H1 (cell line): ENCODE measurements at regions not wholly inside any gene's neighbourhood (a gene's known extent, or its start where the extent isn't known, plus 50 kb on each side); places are given as distances from the start of the nearest gene placed in this dataset.

Experiments used
- CTCF ChIA-PET: fragments of 300-600 bp; sonication (Branson Sonifier 250); formaldehyde crosslinking; loops from one replicate; lab custom pipeline; 2021; ENCODE audit not compliant: partially characterized antibody; lab: Charles Lee
- POLR2A ChIA-PET: fragments of 300-600 bp; sonication (Branson Sonifier 250); formaldehyde crosslinking; loops from one replicate; lab custom pipeline; 2021; ENCODE audit warnings: inconsistent platforms; ENCODE audit not compliant: partially characterized antibody; lab: Charles Lee
- DNase-seq, 2 experiments: peaks; one replicate each; pipeline versions ENCODE4 v3.0.0 to v3.0.0-alpha.2; 2010 to 2022; ENCODE audit warnings: low spot score in 2 of 2, low read depth in 1 of 2, mixed read lengths in 1 of 2
- FAIRE-seq: peaks from 2 replicates; lab custom pipeline; 2011; peaks lifted over from hg19 to GRCh38; lab: Jason Lieb, UNC
- H2AFZ ChIP-seq: 2 replicates; pipeline ENCODE4 v1.8.1; 2012; ENCODE audit warnings: low read length, inconsistent platforms
- H2AK5ac ChIP-seq: 2 replicates; pipeline ENCODE4 v1.6.1; 2013; ENCODE audit warnings: low read depth, low read length
- H2BK120ac ChIP-seq: replicated peaks from 2 replicates; pipeline ENCODE3; 2013; ENCODE audit warnings: low read depth, low read length, inconsistent platforms
- H2BK12ac ChIP-seq: 2 replicates; pipeline ENCODE4 v1.6.1; 2013; ENCODE audit warnings: low read depth, low read length
- H2BK15ac ChIP-seq: 2 replicates; pipeline ENCODE4 v1.6.1; 2013; ENCODE audit warnings: low read length
- H2BK20ac ChIP-seq: 2 replicates; pipeline ENCODE4 v1.6.1; 2013; ENCODE audit warnings: low read length
- H2BK5ac ChIP-seq: 2 replicates; pipeline ENCODE4 v1.6.1; 2013; ENCODE audit warnings: low read depth, low read length
- H3K14ac ChIP-seq: 2 replicates; pipeline ENCODE4 v1.6.1; 2013; ENCODE audit warnings: inconsistent platforms; ENCODE audit not compliant: insufficient read length
- H3K18ac ChIP-seq: 2 replicates; pipeline ENCODE4 v1.6.1; 2013; ENCODE audit warnings: low read length; ENCODE audit errors: extremely low read depth
- H3K23ac ChIP-seq: 2 replicates; pipeline ENCODE4 v1.6.1; 2013; ENCODE audit warnings: inconsistent platforms; ENCODE audit not compliant: insufficient read length
- H3K23me2 ChIP-seq: 2 replicates; pipeline ENCODE4 v1.6.1; 2013; ENCODE audit warnings: low read depth, low read length
- H3K27ac ChIP-seq: 2 replicates; pipeline ENCODE4 v1.6.1; 2011; ENCODE audit warnings: low read depth, low read length, inconsistent platforms
- H3K27me3 ChIP-seq, 4 experiments: replicated peaks in 1 of 4; 1 replicate in 1 of 4; 2 replicates in 3 of 4; pipeline versions ENCODE4 v1.6.1 to v1.8.1; 2011 to 2013; ENCODE audit warnings: low read length in 3 of 4, mild to moderate bottlenecking in 3 of 4, inconsistent platforms in 2 of 4, mixed read lengths in 2 of 4, moderate library complexity in 1 of 4; ENCODE audit not compliant: control insufficient read depth in 3 of 4, insufficient read depth in 3 of 4; ENCODE audit errors: extremely low read depth in 1 of 4
- H3K36me3 ChIP-seq, 4 experiments: 2 replicates each; pipeline versions ENCODE4 v1.6.1 to v1.8.1; 2011 to 2013; ENCODE audit warnings: mild to moderate bottlenecking in 4 of 4, low read length in 3 of 4, moderate library complexity in 2 of 4, control low read depth in 1 of 4, inconsistent platforms in 1 of 4; ENCODE audit not compliant: insufficient read depth in 4 of 4, control insufficient read depth in 2 of 4
- H3K4ac ChIP-seq: replicated peaks from 2 replicates; pipeline ENCODE3; 2013; ENCODE audit warnings: low read length, low read depth, mixed read lengths, inconsistent platforms; ENCODE audit not compliant: insufficient read length
- H3K4me1 ChIP-seq, 4 experiments: replicated peaks in 1 of 4; 1 replicate in 1 of 4; 2 replicates in 3 of 4; pipeline versions ENCODE4 v1.6.1 to v1.8.1; 2011 to 2013; ENCODE audit warnings: low read length in 3 of 4, inconsistent platforms in 2 of 4, mixed read lengths in 1 of 4; ENCODE audit not compliant: insufficient read depth in 4 of 4, control insufficient read depth in 3 of 4
- H3K4me2 ChIP-seq, 2 experiments: 2 replicates each; pipeline versions ENCODE4 v1.6.1 to v1.8.1; 2011 to 2013; ENCODE audit warnings: low read depth in 2 of 2, low read length in 2 of 2, control low read depth in 1 of 2, inconsistent platforms in 1 of 2, mild to moderate bottlenecking in 1 of 2; ENCODE audit not compliant: insufficient read depth in 1 of 2
- H3K4me3 ChIP-seq, 4 experiments: fragments of 200-600, 300-600 bp in 1 of 4; sonication (generic), shearing (Covaris generic), sonication (Bioruptor Twin) in 1 of 4; 2 replicates each; pipeline versions ENCODE4 v1.5.1 to v1.8.1; 2011 to 2016; ENCODE audit warnings: low read length in 4 of 4, low read depth in 3 of 4, control low read depth in 2 of 4, inconsistent platforms in 2 of 4, mild to moderate bottlenecking in 2 of 4, mixed read lengths in 1 of 4, moderate library complexity in 1 of 4; ENCODE audit not compliant: insufficient read depth in 2 of 4; ENCODE audit errors: extremely low read depth in 1 of 4
- H3K56ac ChIP-seq: replicated peaks from 2 replicates; pipeline ENCODE3; 2013; ENCODE audit warnings: low read depth, mild to moderate bottlenecking, mixed read lengths, low read length, inconsistent platforms; ENCODE audit not compliant: insufficient read length
- H3K79me1 ChIP-seq: 2 replicates; pipeline ENCODE4 v1.6.1; 2013; ENCODE audit warnings: low read depth, low read length, control low read depth
- H3K79me2 ChIP-seq, 2 experiments: 2 replicates each; pipeline versions ENCODE4 v1.6.1 to v1.8.1; 2012 to 2013; ENCODE audit warnings: low read length in 2 of 2, mild to moderate bottlenecking in 2 of 2, inconsistent platforms in 1 of 2; ENCODE audit not compliant: insufficient read depth in 2 of 2, control insufficient read depth in 1 of 2
- H3K9ac ChIP-seq, 4 experiments: replicated peaks in 1 of 4; 1 replicate in 1 of 4; 2 replicates in 3 of 4; pipeline versions ENCODE4 v1.6.1 to v1.8.1; 2011 to 2013; ENCODE audit warnings: low read depth in 3 of 4, low read length in 3 of 4, control low read depth in 2 of 4, mild to moderate bottlenecking in 2 of 4, moderate library complexity in 2 of 4, inconsistent platforms in 1 of 4; ENCODE audit errors: extremely low read depth in 1 of 4
- H3K9me3 ChIP-seq, 2 experiments: 2 replicates each; pipeline versions ENCODE4 v1.6.1 to v1.8.1; 2012 to 2013; ENCODE audit warnings: mild to moderate bottlenecking in 2 of 2, moderate library complexity in 2 of 2, control low read depth in 1 of 2, inconsistent platforms in 1 of 2, low read depth in 1 of 2, low read length in 1 of 2, mixed read lengths in 1 of 2; ENCODE audit not compliant: insufficient read depth in 2 of 2
- H4K20me1 ChIP-seq, 2 experiments: replicated peaks in 1 of 2; 2 replicates each; pipeline versions ENCODE3 to v1.8.1; 2011 to 2013; ENCODE audit warnings: inconsistent platforms in 2 of 2, low read length in 2 of 2, mild to moderate bottlenecking in 1 of 2; ENCODE audit not compliant: insufficient read depth in 2 of 2, control insufficient read depth in 1 of 2
- H4K5ac ChIP-seq: 2 replicates; pipeline ENCODE4 v1.6.1; 2013; ENCODE audit warnings: low read length, low read depth, mixed read lengths, inconsistent platforms; ENCODE audit not compliant: insufficient read length
- H4K8ac ChIP-seq: 2 replicates; pipeline ENCODE4 v1.8.0; 2013; ENCODE audit warnings: mild to moderate bottlenecking, moderate library complexity, low read length, inconsistent platforms; ENCODE audit not compliant: insufficient read depth; ENCODE audit errors: extremely low read depth
- H4K91ac ChIP-seq: replicated peaks from 2 replicates; pipeline ENCODE3; 2013; ENCODE audit warnings: low read length, mixed read lengths, inconsistent platforms; ENCODE audit not compliant: insufficient read length
- CHD2 ChIP-seq: IDR thresholded peaks from 2 replicates; pipeline ENCODE4 v1.6.1; 2012; ENCODE audit warnings: low read length, improper control_type of control experiment
- WGBS, 2 experiments: shearing (Covaris generic) in 1 of 2; methylation state at CpG; one replicate each; pipeline versions ENCODE4 v1.1.6 to v1.1.7; 2013 to 2015; ENCODE audit warnings: low lambda C conversion rate in 2 of 2, mixed read lengths in 2 of 2, inconsistent platforms in 1 of 2, low coverage in 1 of 2, missing lambda C conversion rate in 1 of 2; ENCODE audit not compliant: insufficient replicate concordance in 2 of 2, insufficient coverage in 1 of 2, insufficient read length in 1 of 2; ENCODE audit errors: extremely low coverage in 1 of 2, missing lambda C conversion rate in 1 of 2; 5-methylcytosine and 5-hydroxymethylcytosine counted together

DNA sequence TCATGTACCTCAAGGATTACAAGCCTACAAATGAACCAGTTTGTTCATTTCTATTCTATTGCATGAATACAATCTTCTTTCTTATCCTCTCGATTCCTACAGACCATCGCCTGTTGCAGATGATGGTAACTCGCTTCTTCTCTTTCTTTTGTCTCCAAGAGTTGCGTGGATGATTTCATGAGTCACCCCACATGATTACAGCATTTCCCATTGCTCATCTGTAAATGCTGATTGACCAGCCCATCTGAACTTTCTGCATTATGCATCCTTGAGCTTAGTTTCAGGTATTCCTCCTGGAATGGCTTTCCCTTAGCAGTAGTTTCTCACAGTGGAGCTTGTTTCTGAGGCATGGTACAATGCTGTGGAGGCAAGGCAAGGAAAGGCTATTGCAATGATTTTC is 109.6 kb upstream of the TOPAZ1 start:
- H3K4ac ChIP-seq, result no peak overlapping the region
- H3K27me3 ChIP-seq, result no peaks in the 10 kb centered on the region
- H2BK12ac ChIP-seq, result no peak overlapping the region
- no peak overlapping the region for H2AFZ ChIP-seq
- no peak overlapping the region for H3K14ac ChIP-seq
- no peaks in the 10 kb centered on the region for H3K23me2 ChIP-seq
- H3K79me2 ChIP-seq, result no peaks in the 10 kb centered on the region
- no peak overlapping the region for H3K27ac ChIP-seq
- no peaks in the 10 kb centered on the region for H3K36me3 ChIP-seq
- no peak overlapping the region for H4K5ac ChIP-seq
- H3K23ac ChIP-seq, result no peak overlapping the region
- no peak overlapping the region for H2BK5ac ChIP-seq
- H4K20me1 ChIP-seq, result no peaks in the 10 kb centered on the region
- no peak overlapping the region for H3K56ac ChIP-seq
- no peak for DNase-seq
- no peak for TF ChIP-seq CHD2
- no peak overlapping the region for H2BK15ac ChIP-seq
- no peak overlapping the region for H3K9ac ChIP-seq
- no peak overlapping the region for H2AK5ac ChIP-seq
- H3K79me1 ChIP-seq, result no peaks in the 10 kb centered on the region
- FAIRE-seq, result no peak
- no peak overlapping the region for H3K4me3 ChIP-seq
- H2BK120ac ChIP-seq, result no peak overlapping the region
- H3K4me2 ChIP-seq, result no peak overlapping the region
- no peak overlapping the region for H4K8ac ChIP-seq
- 100% methylated on average over 4 of the region's 4 CpGs; no CpG with 5 or more reads in 1 of the 2 experiments for WGBS, 2 experiments
- ChIA-PET CTCF (interaction anchor here (1.5 to 2.9 kb wide), 2 partner anchors 12 to 79 kb away, joined by 3 to 14 read pairs; no protein-coding TSS in a partner anchor), POLR2A (no interaction called here)
- peaks cover 0 to 6% (median 4%) of the 10 kb centered on the region in 4 experiments; a peak in 4 of 7 replicates for H3K4me1 ChIP-seq
- H3K9me3 ChIP-seq, result no peaks in the 10 kb centered on the region
- H3K18ac ChIP-seq, result no peak overlapping the region
- H2BK20ac ChIP-seq, result no peak overlapping the region
- no peak overlapping the region for H4K91ac ChIP-seq
